ENCODE measurements at regions not wholly inside any gene's neighbourhood (a gene's known extent, or its start where the extent isn't known, plus 50 kb on each side); places are given as distances from the start of the nearest gene placed in this dataset.

GRCh38 chr19:7419153-7419552 is 69.7 kb downstream of the PEX11G start:
- TF ChIP-seq CTCF (IDR thresholded peaks at IDR 0.05) (no peak), POLR2A (IDR thresholded peaks at IDR 0.05) (no peak)
